MCF 10A (cell line): ENCODE measurements at regions not wholly inside any gene's neighbourhood (a gene's known extent, or its start where the extent isn't known, plus 50 kb on each side); places are given as distances from the start of the nearest gene placed in this dataset.

Experiments used
- BruUV-seq: library from RNA; stranded (reverse); fragments of 400-500 nt; replicated peaks from 2 replicates; lab custom pipeline; 2021; lab: Mats Ljungman, UMichigan
- CTCF ChIA-PET: fragments of 300-600 bp; sonication (Branson Sonifier 250); formaldehyde crosslinking; extraction: SDS; loops from one replicate; lab custom pipeline; 2021; ENCODE audit warnings: antibody characterized with exemption, inconsistent platforms; lab: Yijun Ruan, JAX
- POLR2A ChIA-PET: fragments of 300-600, 350-650 bp; sonication (Branson Sonifier 250); formaldehyde crosslinking; extraction: SDS; loops from one replicate; lab custom pipeline; 2020; ENCODE audit warnings: antibody characterized with exemption, inconsistent platforms; lab: Yijun Ruan, JAX
- DNase-seq: peaks from one replicate; pipeline ENCODE4 v3.0.0-alpha.2; 2018; ENCODE audit not compliant: unreplicated experiment
- H3K27ac Mint-ChIP-seq: one replicate; pipeline ENCODE4 v1.8.0; 2022; ENCODE audit warnings: mild to moderate bottlenecking, low read depth, mixed read lengths; ENCODE audit not compliant: unreplicated experiment
- H3K27me3 Mint-ChIP-seq: one replicate; pipeline ENCODE4 v1.8.0; 2022; ENCODE audit warnings: mixed read lengths; ENCODE audit not compliant: insufficient read depth, unreplicated experiment
- H3K36me3 Mint-ChIP-seq: one replicate; pipeline ENCODE4 v1.8.0; 2022; ENCODE audit warnings: mild to moderate bottlenecking, moderate library complexity, mixed read lengths; ENCODE audit not compliant: insufficient read depth, unreplicated experiment
- H3K4me1 Mint-ChIP-seq: one replicate; pipeline ENCODE4 v1.8.0; 2022; ENCODE audit warnings: mixed read lengths; ENCODE audit not compliant: insufficient read depth, unreplicated experiment
- H3K4me3 Mint-ChIP-seq: one replicate; pipeline ENCODE4 v1.8.0; 2022; ENCODE audit warnings: mild to moderate bottlenecking, moderate library complexity, mixed read lengths; ENCODE audit not compliant: unreplicated experiment
- H3K9me3 Mint-ChIP-seq: one replicate; pipeline ENCODE4 v1.8.0; 2022; ENCODE audit warnings: mixed read lengths; ENCODE audit not compliant: unreplicated experiment
- intact Hi-C: fragments of 100-400 bp; cut with micrococcal nuclease; formaldehyde crosslinking; loops from 2 replicates; pipeline ENCODE4 v1.14.1; 2022
- TF ChIP-seq, protein P1 (sequence below): fragments of 200-600 bp; IDR thresholded peaks from one replicate; pipeline ENCODE4 v1.8.0; 2022; ENCODE audit warnings: antibody characterized with exemption, mild to moderate bottlenecking; ENCODE audit not compliant: unreplicated experiment

DNA sequence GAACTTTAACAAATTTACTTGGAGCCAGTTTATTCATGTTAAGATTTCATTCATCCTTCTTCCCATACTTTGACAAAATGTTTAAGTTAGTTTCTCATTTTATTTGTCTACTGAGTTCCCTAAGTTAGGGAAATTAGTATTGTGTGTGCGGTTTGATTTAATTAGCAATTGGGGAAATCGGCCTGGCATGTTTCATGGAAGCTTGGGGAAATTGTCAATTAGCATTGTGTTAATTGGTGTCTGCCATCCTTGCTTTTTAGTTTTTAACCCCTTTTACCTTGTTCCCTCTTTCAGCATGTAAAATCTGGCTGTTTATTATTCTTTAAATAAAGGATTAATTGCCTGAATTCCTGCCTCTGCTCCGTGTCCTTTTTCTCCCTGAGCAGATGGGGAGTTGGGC is 279.6 kb downstream of the BCL11A start:
- CTCF ChIA-PET, result no interaction called here
- BruUV-seq, result no TSS peak

DNA sequence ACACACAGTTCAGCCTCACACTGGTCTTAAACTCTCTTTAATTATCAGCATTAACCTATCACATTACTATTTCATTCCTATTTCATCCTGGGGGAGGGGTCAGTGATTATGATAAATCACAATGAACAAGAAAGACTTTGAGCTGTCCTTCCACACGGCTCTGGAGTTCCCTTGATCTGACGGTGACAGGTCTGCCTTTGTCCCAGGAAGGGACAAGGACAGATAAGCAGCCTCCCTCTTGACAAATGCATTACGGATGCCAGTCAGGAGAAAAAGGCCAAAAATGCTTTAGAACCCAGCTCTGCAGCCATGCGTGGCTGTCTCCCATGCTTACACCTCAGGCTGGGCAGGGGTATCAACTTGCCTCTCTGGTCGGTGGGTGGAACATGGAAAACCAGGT is 281.7 kb downstream of the BCL11A start:
- H3K27ac Mint-ChIP-seq, result no peak overlapping the region
- POLR2A ChIA-PET, result no interaction called here
- no peaks in the 10 kb centered on the region for H3K36me3 Mint-ChIP-seq
- no peaks in the 10 kb centered on the region for H3K27me3 Mint-ChIP-seq
- no peaks in the 10 kb centered on the region for H3K9me3 Mint-ChIP-seq
- TF ChIP-seq, protein P1, sequence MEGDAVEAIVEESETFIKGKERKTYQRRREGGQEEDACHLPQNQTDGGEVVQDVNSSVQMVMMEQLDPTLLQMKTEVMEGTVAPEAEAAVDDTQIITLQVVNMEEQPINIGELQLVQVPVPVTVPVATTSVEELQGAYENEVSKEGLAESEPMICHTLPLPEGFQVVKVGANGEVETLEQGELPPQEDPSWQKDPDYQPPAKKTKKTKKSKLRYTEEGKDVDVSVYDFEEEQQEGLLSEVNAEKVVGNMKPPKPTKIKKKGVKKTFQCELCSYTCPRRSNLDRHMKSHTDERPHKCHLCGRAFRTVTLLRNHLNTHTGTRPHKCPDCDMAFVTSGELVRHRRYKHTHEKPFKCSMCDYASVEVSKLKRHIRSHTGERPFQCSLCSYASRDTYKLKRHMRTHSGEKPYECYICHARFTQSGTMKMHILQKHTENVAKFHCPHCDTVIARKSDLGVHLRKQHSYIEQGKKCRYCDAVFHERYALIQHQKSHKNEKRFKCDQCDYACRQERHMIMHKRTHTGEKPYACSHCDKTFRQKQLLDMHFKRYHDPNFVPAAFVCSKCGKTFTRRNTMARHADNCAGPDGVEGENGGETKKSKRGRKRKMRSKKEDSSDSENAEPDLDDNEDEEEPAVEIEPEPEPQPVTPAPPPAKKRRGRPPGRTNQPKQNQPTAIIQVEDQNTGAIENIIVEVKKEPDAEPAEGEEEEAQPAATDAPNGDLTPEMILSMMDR, result no peak
- BruUV-seq, result no TSS peak
- no peak for DNase-seq
- H3K4me3 Mint-ChIP-seq, result no peak overlapping the region
- H3K4me1 Mint-ChIP-seq, result no peaks in the 10 kb centered on the region
- intact Hi-C loops, result no loop called here
- CTCF ChIA-PET, result interaction anchor here (0.6 kb wide), 1 partner anchor 282 kb away, joined by 5 read pairs; the partner anchor contains the start of gene BCL11A

More for the DNA sequence above, 279.6 kb downstream of the BCL11A start:
- H3K27me3 Mint-ChIP-seq, result no peaks in the 10 kb centered on the region
- POLR2A ChIA-PET, result no interaction called here
- intact Hi-C loops, result no loop called here
- no peaks in the 10 kb centered on the region for H3K36me3 Mint-ChIP-seq
- no peak for DNase-seq
- no peaks in the 10 kb centered on the region for H3K9me3 Mint-ChIP-seq
- H3K4me3 Mint-ChIP-seq, result no peak overlapping the region
- no peak overlapping the region for H3K27ac Mint-ChIP-seq
- TF ChIP-seq, protein P1, result no peak
- H3K4me1 Mint-ChIP-seq, result no peaks in the 10 kb centered on the region

DNA sequence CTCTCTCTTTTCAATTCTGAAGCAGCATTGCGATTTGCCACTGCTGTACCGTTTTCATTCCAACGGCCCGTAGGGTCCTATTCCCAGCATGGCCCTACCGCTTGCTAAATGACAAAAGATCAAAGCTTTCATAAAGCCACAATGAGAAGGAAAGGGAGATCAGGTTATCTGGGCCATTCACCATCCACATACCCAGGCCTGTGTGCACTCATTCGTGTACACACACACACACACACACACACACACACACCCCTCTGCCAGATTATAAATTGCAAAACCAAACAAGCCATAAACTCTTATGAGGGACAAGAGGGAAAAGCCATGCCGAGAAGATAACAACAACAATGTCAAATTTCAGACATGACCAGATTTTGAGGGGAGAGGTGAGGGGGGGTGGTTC is 282.3 kb downstream of the BCL11A start:
- intact Hi-C loops, result no loop called here
- H3K27me3 Mint-ChIP-seq, result no peaks in the 10 kb centered on the region
- H3K27ac Mint-ChIP-seq, result no peak overlapping the region
- TF ChIP-seq, protein P1, result no peak
- CTCF ChIA-PET, result no interaction called here
- H3K4me1 Mint-ChIP-seq, result no peaks in the 10 kb centered on the region
- no TSS peak for BruUV-seq
- H3K36me3 Mint-ChIP-seq, result no peaks in the 10 kb centered on the region
- H3K4me3 Mint-ChIP-seq, result no peak overlapping the region
- H3K9me3 Mint-ChIP-seq, result no peaks in the 10 kb centered on the region
- POLR2A ChIA-PET, result no interaction called here
- DNase-seq, result no peak

DNA sequence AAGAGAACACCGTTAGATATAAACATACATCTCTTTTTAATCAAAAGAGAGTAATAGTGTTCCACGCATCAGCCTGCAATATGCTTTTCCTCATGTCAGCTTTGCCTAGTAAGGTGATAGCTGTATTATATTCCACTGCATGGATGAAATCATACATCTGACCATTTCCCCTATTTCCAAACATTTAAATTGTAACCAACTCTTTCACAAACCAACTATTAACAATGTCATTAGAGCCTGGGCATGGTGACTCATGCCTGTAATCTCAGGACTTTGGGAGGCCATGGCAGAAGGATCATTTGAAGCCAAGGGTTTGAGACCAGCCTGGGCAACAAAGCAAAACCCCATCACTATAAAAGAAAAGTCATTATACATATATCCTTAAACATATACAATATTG is 284.8 kb downstream of the BCL11A start:
- ChIA-PET CTCF (no interaction called here), POLR2A (interaction anchor here (0.8 to 1.0 kb wide), 2 partner anchors 9 to 54 kb away, joined by 3 read pairs; no protein-coding TSS in a partner anchor)
- Mint-ChIP-seq H3K27ac (no peak overlapping the region), H3K4me1 (no peaks in the 10 kb centered on the region), H3K9me3 (no peaks in the 10 kb centered on the region), H3K27me3 (no peaks in the 10 kb centered on the region), H3K36me3 (no peaks in the 10 kb centered on the region), H3K4me3 (no peak overlapping the region)
- DNase-seq, result no peak
- TF ChIP-seq, protein P1, result no peak
- intact Hi-C loops, result no loop called here
- BruUV-seq, result no TSS peak
